ENCODE measurements at regions not wholly inside any gene's neighbourhood (a gene's known extent, or its start where the extent isn't known, plus 50 kb on each side); places are given as distances from the start of the nearest gene placed in this dataset.

DNA sequence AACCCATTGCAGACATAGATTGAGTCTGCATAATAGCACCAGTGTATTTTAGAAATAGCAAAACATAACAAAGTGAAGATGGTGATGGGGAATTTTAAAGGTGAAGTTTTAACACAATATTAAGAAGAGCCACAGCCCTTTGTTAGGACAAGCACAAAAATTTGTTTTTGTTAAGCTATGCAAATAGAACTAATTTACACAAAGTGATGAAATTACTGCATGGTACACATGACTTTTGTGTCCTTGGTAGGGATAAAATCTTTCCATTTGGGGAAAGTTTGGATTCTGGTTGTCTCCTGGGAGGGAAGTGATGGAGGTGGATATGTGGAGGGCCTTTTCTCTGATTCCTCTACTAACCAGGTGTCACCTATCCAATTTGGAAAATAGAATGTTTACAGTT is 50.4 kb upstream of the MTNR1B start:
- TF ChIP-seq PHF8 (CRISPR knock-in tag; IDR thresholded peaks at IDR 0.05) = no peak
- TF ChIP-seq ZNF350 (CRISPR knock-in tag; IDR thresholded peaks at IDR 0.05; ENCODE audit: borderline replicate concordance, low read depth) = no peak
- TF ChIP-seq ATM (IDR thresholded peaks at IDR 0.05; ENCODE audit: borderline replicate concordance) = no peak
- TF ChIP-seq, protein P1, sequence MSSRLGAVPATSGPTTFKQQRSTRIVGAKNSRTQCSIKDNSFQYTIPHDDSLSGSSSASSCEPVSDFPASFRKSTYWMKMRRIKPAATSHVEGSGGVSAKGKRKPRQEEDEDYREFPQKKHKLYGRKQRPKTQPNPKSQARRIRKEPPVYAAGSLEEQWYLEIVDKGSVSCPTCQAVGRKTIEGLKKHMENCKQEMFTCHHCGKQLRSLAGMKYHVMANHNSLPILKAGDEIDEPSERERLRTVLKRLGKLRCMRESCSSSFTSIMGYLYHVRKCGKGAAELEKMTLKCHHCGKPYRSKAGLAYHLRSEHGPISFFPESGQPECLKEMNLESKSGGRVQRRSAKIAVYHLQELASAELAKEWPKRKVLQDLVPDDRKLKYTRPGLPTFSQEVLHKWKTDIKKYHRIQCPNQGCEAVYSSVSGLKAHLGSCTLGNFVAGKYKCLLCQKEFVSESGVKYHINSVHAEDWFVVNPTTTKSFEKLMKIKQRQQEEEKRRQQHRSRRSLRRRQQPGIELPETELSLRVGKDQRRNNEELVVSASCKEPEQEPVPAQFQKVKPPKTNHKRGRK (CRISPR knock-in tag; IDR thresholded peaks at IDR 0.05) = no peak
- TF ChIP-seq HMG20B (CRISPR knock-in tag; conservative IDR thresholded peaks at IDR 0.05) = no peak
- TF ChIP-seq, protein P2, sequence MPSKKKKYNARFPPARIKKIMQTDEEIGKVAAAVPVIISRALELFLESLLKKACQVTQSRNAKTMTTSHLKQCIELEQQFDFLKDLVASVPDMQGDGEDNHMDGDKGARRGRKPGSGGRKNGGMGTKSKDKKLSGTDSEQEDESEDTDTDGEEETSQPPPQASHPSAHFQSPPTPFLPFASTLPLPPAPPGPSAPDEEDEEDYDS (CRISPR knock-in tag; IDR thresholded peaks at IDR 0.05) = no peak
- TF ChIP-seq, protein P3, sequence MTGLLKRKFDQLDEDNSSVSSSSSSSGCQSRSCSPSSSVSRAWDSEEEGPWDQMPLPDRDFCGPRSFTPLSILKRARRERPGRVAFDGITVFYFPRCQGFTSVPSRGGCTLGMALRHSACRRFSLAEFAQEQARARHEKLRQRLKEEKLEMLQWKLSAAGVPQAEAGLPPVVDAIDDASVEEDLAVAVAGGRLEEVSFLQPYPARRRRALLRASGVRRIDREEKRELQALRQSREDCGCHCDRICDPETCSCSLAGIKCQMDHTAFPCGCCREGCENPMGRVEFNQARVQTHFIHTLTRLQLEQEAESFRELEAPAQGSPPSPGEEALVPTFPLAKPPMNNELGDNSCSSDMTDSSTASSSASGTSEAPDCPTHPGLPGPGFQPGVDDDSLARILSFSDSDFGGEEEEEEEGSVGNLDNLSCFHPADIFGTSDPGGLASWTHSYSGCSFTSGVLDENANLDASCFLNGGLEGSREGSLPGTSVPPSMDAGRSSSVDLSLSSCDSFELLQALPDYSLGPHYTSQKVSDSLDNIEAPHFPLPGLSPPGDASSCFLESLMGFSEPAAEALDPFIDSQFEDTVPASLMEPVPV (CRISPR knock-in tag; IDR thresholded peaks at IDR 0.05) = no peak
- no peak for TF ChIP-seq ZNF292 (CRISPR knock-in tag; IDR thresholded peaks at IDR 0.05; ENCODE audit: borderline replicate concordance, low read depth)
- no peak for TF ChIP-seq ATF1 (CRISPR knock-in tag; IDR thresholded peaks at IDR 0.05)
- TF ChIP-seq JARID2 (CRISPR knock-in tag; IDR thresholded peaks at IDR 0.05; ENCODE audit: insufficient replicate concordance) = no peak
- TF ChIP-seq ELF3 (CRISPR knock-in tag; IDR thresholded peaks at IDR 0.05) = no peak
- TF ChIP-seq MAFG (CRISPR knock-in tag; IDR thresholded peaks at IDR 0.05) = no peak
- no peak for TF ChIP-seq GABPA (IDR thresholded peaks at IDR 0.05; ENCODE audit: low read depth, low read length)
- TF ChIP-seq GABPA (CRISPR knock-in tag; IDR thresholded peaks at IDR 0.05; ENCODE audit: low read depth) = no peak
- no peak for TF ChIP-seq RFX1 (IDR thresholded peaks at IDR 0.05)
